OCI-LY7 (cell line): ENCODE measurements at regions not wholly inside any gene's neighbourhood (a gene's known extent, or its start where the extent isn't known, plus 50 kb on each side); places are given as distances from the start of the nearest gene placed in this dataset.

Experiments used
- CTCF ChIP-seq: fragments of 200-600 bp; sonication (generic); conservative IDR thresholded peaks from 2 replicates; pipeline ENCODE4 v1.5.1; 2014; ENCODE audit warnings: mild to moderate bottlenecking, antibody characterized with exemption, low read length, moderate library complexity, mixed read lengths
- EZH2phosphoT487 ChIP-seq: fragments of 200-600 bp; sonication (generic); IDR thresholded peaks from 2 replicates; pipeline ENCODE4 v1.6.1; 2018; ENCODE audit warnings: low read depth, borderline replicate concordance, mild to moderate bottlenecking, mixed run types, antibody characterized with exemption, low read length, moderate library complexity, mixed read lengths

GRCh38 chr20:22701679-22702308, 117.4 kb upstream of the FOXA2 start:
- TF ChIP-seq CTCF: no peak
- no peak for TF ChIP-seq EZH2phosphoT487
